Amniotic epithelial cell (primary cell): ENCODE measurements at regions not wholly inside any gene's neighbourhood (a gene's known extent, or its start where the extent isn't known, plus 50 kb on each side); places are given as distances from the start of the nearest gene placed in this dataset.

ENCODE experiments used
- DNase-seq: peaks from one replicate; pipeline ENCODE4 v3.0.0-alpha.2; 2010; ENCODE audit warnings: low read depth

DNA sequence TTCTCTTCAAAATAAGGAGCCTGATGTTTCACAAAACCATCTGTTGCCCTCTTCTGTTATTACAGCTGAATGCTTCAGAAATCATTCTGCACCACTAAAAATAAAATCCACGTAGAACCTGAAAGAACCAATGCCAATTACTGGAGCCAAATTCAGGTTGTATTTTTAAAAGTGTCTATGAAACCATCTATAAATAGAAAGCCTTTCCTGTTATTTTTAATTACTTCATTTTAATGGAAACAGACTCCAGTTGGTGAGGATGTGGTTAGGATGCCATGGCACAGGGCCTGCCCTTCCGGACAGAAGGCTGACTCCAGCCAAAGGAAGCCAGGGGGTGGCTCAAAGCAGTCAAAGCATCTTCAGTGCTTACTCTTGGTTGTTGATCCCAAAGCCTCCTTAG lies 119.8 kb downstream of the TENT4A start:
- no peak for DNase-seq

- DNase-seq, result no peak
Measured at GRCh38 chr5:6833406-6833805, 120.2 kb downstream of the TENT4A start.

GRCh38 chr5:6837095-6837494 lies 123.9 kb downstream of the TENT4A start:
- no peak for DNase-seq

DNA sequence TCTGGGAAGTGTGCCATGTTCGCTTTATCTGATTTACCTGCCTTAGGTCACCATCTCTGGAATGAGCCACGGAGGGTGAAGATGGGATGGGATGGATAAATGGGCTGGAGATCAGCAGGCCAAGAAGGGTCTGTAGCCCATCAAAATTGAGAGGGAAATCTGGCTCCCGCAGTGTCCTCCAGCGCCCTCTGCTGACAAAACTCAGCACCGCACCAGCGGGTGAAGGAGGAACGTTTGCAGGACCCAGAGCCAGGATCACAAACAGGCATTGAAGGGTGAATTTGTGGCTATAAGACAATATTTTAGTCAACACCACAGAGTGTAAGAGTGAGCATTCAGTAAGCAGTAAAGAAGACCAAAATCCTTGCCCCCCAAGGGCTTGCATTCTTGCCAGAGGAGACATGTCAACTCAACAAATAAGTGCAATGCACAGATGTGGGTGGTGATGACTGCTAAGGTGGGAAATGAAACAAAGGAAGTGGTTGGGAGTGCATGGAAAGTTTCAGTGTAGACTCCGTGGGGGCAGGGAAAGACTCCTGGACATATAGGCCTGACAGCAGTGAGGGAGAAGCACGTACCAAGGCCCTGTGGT lies 124.4 kb downstream of the TENT4A start:
- DNase-seq, result no peak

DNA sequence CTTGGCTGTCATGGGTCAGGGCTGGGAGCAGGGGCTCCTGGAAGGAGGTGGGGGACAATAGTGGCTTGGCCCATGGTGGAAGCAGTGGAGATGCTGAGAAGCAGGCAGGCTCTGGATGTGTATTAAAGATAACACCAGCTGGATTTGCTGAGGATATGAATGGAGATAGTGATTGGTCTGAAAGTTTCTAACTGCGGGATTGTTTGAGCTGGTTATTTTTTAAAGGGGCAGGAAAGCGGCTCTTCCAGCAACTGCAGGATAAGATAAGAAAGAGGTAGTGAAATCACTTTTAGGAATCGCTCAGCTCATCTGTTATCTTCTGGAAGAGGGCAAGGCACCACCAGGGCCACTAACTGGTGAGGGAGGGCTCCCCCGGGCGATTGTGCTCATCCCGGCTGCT lies 125.5 kb downstream of the TENT4A start:
- no peak for DNase-seq

- no peak for DNase-seq
Measured at GRCh38 chr5:6840136-6840793, 127.0 kb downstream of the TENT4A start.

- DNase-seq, result no peak
Measured at GRCh38 chr5:6843335-6843734, 130.1 kb downstream of the TENT4A start.

- no peak for DNase-seq
Measured at GRCh38 chr5:6843821-6844220, 130.6 kb downstream of the TENT4A start.

DNA sequence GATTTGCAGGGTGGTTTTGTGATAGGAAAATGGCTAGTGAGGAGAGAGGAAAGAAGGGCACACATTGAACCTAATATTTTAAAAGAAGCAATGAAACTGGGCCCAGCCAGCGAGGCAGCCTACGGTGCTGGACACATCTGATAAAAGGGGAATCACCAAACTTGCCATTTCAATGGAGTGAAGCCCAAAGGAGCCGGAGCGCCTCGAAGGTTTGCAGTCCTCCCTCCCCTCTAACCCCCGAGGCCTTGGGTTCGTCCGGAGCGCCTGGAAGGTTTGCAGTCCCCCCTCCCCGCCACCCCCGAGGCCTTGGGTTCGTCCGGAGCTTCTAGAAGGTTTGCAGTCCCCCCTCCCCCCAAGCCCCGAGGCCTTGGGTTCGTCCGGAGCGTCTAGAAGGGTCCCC lies 132.6 kb downstream of the TENT4A start:
- no peak for DNase-seq

- no peak for DNase-seq
Measured at GRCh38 chr5:6847870-6848269, 134.6 kb downstream of the TENT4A start.

DNA sequence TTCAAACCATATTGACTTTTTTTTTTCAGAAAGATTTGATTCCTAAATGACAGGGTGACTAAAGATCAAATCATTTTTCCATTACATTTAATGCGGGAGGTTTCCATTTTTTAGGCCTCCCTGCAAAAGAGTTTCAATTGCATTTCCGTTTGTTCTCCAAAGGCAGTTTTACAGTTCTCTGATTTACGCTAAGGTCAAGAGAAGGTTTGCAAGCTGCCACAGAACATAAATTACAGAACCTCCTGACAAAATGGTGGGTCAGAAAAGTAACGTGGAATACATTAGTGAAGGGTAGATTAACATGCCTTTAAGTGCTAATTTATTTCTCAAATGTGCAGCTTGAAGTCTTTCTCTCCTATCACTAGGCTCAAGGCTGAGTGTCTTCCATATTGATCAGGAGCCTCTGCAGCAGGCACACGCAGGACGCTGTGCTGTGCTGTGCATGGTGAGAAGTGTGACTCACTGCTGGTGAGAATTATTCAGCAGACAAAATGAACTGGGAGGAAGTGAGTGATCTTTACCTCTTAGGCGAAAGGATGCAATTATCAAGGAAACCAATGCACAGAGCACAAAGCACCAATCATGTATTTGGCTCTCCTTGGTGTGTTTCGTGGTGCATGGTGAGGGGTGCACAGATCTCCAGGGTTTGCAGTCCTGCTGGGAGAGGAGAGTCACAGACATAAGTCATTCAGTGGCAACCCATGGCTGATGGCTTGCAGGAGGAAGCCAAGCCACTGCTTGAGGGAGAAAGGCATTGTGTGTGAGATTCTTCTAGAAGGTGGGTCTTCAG lies 136.3 kb downstream of the TENT4A start:
- DNase-seq, result no peak

- no peak for DNase-seq
Measured at GRCh38 chr5:6850106-6850432, 136.8 kb downstream of the TENT4A start.

GRCh38 chr5:6856653-6857052 lies 143.4 kb downstream of the TENT4A start:
- no peak for DNase-seq

DNA sequence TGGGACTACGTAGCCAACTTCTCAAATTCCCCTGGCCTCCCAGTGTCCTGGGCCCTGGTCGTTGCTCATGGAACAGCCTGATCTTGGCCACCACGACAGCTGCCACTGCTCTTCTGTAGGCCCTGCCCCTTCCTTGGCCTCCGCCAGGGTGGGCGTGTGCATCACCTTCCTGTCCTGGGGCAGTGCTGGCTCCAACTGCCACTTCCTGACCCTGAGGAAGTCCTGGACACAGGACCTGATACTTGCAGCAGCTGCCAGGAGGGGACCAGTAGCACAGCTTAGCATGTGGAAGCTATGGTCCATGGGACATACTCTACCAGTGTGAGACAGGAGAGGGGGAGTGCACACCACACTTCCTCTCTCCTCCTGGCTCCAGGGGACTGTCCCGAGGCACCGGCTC lies 145.2 kb downstream of the TENT4A start:
- no peak for DNase-seq

DNA sequence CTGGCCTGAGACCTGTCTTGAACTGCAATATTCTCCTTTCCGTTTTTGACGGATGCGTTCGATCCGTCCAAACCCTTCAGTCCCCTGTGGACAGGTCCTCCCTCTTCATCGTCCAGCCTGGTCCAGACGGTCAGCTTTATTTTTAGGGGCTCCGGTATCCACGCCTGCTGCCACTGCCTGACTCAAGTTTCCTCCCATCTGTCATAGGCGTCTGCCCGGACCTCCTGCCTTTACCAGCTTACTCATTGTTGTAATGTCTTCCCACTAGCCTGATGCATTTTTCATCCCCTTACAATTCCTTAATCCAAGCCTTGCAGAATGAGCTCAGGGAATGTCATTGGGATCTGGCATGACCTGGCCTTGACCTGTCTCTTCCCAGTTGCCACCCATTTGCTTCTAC lies 145.8 kb downstream of the TENT4A start:
- no peak for DNase-seq

GRCh38 chr5:6859951-6860638 lies 146.9 kb downstream of the TENT4A start:
- no peak for DNase-seq

GRCh38 chr5:6861036-6861435 lies 147.8 kb downstream of the TENT4A start:
- DNase-seq, result no peak

GRCh38 chr5:6861667-6862066 lies 148.4 kb downstream of the TENT4A start:
- DNase-seq, result no peak

- DNase-seq, result no peak
Measured at GRCh38 chr5:6862306-6862705, 149.1 kb downstream of the TENT4A start.

DNA sequence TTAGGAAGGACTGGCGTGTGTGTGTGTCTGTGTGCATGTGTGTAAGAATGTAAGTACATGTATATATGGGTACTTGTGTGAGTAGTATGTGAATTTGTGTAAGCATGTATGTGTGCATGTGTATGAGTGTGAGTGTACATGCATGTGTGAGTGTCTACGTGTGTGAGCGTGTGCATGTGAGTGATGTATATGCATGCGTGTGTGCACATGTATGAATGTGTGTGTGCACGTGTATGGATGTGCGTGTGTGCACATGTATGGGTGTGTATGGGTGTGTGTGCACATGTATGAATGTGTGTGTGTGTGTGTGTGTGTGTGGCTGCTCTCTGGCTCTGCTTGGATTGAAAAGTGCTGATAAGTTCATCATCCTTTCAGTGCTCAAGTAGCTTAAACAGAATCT lies 154.5 kb downstream of the TENT4A start:
- no peak for DNase-seq

DNA sequence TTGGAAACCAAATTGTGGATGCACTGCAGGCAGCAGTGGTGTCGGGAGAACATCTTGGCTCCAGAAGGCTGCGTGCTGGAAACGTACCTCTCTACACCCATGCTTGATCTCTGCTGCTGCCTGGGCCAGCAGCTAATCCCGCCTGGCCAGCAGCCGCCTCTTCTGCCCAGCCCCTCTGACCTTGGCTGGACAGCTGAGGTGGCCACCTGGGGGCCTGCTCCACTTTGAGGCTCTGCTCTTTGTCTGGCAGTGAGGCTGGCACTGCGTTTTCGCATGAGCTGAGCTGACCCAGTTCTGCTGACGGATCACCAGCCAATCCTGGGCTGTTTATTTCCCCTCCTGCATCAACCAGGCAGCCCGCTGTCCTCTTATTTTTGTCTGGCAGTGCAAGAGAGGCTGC lies 154.9 kb downstream of the TENT4A start:
- no peak for DNase-seq

DNA sequence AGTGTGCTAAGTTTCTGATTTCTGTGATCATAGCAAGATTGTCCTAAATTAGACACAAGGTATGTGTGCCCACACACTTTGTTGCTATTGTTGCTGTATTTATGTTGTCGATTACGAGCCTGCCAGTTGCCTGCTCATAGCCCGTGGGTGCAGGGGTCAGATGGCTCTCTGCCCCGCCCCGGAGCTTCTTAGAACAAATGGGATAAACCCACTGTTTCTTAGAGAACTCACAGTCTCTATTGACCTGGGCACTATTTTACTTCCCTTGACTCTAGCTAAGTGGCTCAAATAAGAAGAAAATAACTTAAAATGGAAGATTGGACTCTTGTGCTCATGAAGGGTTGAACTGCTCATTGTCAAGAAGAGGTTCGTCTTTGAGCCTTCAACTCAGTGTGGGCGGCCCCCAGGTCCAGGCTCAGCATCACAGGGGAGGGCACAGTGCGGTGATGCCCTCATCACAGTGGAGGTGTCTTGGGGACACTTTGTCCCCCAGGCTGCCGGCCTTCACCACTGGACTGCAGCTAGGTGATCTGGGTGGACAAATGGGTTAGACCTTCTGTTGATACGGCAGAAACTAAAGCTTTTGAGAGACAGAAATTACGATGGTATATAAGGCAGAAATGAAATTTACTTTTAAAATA lies 155.5 kb downstream of the TENT4A start:
- DNase-seq, result no peak

- no peak for DNase-seq
Measured at GRCh38 chr5:6869677-6870076, 156.4 kb downstream of the TENT4A start.
